ENCODE measurements at regions not wholly inside any gene's neighbourhood (a gene's known extent, or its start where the extent isn't known, plus 50 kb on each side); places are given as distances from the start of the nearest gene placed in this dataset.

DNA sequence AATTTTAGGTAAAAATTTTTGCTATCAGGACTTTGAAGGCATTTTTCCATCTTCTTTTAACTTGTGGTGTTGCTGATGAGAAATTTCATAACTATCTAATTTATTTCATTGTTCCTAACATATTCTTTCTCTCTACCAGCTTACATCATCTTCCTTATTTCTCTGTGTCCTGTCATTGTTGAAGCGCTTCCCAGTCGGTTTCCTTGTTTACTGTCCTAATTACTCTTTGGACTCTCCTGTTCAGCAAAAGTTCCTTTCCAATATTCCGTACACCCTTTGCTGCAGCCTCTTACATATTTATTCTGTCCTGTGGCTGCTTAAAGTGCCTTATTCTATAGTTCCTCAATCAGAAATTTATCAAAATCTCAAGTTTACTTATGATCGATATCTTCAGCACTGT, 609.0 kb upstream of the FZD8 start:
- DNase-seq (ENCODE audit: insufficient read length, low spot score) (no peak), FAIRE-seq (no peak)

DNA sequence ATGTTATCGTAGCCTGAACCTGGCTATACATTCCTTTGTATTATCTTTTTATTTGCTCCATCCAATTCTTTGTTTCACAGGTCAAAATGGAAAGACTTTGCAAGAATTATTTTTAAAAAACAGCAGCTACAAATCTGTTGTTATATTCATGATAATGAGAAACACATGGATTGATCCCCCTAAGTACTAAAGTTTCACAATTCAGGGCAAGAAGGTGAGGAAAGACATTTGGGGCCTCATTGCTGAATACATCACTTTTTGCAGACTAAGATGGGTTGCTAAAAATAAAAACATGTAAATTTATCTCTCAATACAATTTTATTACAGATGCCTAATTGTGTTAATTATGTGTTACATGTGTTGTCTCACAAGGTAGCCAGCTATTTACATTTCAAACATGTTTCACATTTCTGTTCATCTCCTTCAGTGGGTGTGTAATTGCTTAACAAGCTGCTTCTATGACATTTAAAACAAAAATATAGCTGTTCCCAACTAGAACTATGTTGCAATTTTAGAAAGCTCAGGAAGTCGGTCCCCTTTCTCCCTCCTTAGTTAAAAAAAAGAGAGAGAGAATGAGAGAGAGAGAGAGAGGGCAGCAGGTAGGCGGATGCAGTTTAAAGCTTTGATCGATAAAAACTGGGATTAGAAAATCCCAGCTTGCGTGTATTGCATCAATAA, 606.3 kb upstream of the FZD8 start:
- FAIRE-seq (no peak), DNase-seq (ENCODE audit: insufficient read length, low spot score) (no peak)
- TF ChIP-seq POLR2A (IDR thresholded peaks at IDR 0.05; ENCODE audit: low read depth, low read length): no peak

More for the DNA sequence above, 609.0 kb upstream of the FZD8 start:
- TF ChIP-seq POLR2A (IDR thresholded peaks at IDR 0.05; ENCODE audit: low read depth, low read length): no peak

DNA sequence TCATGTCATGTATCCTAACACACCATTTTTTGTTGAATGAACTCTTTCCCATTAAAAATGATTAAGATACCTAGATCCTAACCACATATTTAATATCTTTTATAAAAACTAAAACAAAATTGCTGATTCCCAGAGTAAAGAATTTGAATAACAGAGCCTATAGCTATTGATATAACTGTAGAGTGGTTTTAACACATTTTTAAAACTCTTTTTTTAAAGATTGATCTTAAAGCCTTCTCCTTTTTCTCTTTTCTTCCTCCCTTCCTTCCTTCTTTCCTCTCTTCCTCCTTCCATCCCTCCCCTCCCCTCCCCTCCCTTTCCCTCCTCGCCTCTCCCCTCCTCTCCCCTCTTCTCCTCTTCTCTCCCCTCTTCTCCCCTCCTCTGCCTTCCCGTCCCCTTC, 605.4 kb upstream of the FZD8 start:
- no peak for FAIRE-seq
- no peak for DNase-seq (ENCODE audit: insufficient read length, low spot score)
- no peak for TF ChIP-seq POLR2A (IDR thresholded peaks at IDR 0.05; ENCODE audit: low read depth, low read length)

DNA sequence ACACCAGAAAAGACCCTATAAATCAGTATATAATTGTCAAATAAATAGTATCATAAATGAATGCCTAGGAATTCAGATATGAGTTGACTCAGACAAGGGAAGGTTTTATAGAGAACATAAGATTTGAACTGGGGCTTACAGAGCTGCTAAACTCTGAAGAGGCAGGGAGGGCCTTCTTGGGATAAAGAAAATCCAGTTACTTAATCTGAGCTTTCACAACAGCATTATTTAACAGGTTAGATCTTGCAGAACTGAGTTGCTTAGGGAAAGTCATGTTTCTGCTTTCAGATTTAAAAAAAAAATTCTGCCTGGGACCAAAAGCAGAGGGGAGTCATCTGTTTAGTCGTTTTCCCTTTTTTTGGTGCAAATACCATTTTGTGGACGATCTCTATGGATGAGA, 594.8 kb upstream of the FZD8 start:
- TF ChIP-seq POLR2A (IDR thresholded peaks at IDR 0.05; ENCODE audit: low read depth, low read length): no peak
- DNase-seq (ENCODE audit: insufficient read length, low spot score) (no peak), FAIRE-seq (no peak)

DNA sequence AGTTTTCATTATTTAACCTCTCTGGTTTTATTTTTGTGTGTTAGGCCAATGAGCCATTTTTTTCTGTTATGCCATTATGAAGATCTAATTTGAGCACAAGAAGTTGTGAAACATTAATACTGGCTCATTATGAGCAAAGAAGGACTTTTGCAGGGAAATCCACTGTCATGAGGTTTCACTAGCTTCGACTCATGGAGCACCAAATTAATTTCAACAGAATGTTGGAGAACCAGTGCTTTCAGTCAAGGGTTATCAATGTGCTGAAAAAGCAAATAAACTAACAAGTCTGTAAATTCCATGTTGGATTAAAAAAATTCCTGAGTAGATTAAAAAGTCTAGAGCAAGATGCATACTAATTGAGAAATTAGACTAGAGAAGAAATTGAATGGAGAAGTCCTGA, 594.2 kb upstream of the FZD8 start:
- no peak for TF ChIP-seq POLR2A (IDR thresholded peaks at IDR 0.05; ENCODE audit: low read depth, low read length)
- no peak for FAIRE-seq
- DNase-seq (ENCODE audit: insufficient read length, low spot score): no peak

DNA sequence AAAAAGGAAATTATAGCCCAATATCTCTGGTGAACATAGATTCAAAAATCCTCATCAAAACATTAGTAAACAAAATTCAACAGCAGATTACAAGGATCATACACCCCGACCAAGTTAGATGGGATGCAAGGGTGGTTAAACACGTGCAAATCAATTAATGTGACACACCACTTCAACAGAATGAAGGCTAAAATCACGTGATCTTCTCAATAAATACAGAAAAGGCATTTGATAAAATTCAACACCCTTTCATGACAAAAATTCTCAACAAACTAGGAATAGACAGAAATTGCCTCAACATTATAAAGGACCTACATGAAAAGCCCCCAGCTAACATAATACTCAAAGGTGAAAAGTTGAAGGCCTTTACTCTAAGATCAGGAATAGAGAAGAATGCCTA, 590.8 kb upstream of the FZD8 start:
- TF ChIP-seq POLR2A (IDR thresholded peaks at IDR 0.05; ENCODE audit: low read depth, low read length): no peak
- FAIRE-seq (no peak), DNase-seq (ENCODE audit: insufficient read length, low spot score) (no peak)

DNA sequence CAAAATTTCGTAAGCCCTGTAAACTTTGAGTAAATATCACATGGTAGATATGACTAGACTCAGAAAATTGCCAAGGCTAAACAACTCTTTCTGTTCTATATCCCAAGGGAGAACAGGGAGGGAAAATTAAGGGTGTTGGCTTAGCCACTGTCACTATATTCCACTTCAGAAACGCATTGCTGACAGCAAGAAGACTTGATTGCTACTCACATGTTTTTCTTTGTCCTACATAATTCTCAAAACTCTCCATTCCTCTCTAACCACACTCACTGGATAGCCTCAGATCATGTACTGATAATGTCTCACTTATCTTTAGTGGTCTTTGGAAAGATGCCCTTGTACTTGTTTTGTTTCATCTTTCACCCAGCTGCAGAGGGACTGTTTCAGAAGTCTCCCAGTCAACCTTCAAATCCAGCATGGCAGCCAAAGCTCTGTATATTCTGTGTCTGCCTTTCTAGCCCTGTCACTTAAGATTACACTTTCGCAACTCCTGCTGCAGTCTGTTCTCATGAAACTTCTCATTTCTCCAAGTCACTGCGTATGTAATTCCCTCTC, 582.4 kb upstream of the FZD8 start:
- no peak for FAIRE-seq
- no peak for TF ChIP-seq POLR2A (IDR thresholded peaks at IDR 0.05; ENCODE audit: low read depth, low read length)
- no peak for DNase-seq (ENCODE audit: insufficient read length, low spot score)

DNA sequence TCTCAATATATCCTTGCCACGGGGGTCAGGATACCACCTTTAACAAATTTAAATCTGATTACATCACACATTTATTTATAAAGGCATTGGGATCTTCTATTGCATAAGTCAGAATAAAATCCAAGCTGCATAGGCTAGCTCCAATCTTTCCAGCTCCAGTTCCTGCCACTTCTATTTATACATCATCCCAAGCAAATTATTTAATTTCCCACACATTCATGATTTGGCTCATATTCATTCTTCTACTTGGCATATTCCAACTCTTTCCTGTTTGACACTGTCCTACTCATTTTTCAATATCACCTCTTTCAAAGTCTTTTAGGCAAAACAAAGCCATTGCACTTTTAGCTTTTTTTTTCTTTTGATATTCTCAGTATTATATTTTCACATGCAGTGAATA, 579.0 kb upstream of the FZD8 start:
- FAIRE-seq: no peak

DNA sequence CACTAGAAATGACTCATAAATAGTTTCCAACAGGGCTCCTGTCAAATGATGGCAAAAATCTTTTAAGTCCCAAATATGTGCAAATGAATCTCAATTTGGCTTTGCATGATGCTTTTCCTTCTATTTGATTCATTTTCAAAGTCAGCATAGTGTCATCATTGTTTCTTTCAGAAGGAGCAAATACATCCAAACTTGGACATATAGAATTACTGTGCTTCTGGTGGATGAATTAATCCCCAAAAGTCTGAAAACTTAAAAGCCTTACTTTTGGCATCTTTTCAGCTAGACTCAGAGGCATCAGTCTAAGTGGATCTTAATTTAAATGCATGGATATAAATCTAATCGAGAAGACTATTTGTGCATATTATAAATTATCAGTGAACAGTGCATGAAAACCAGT, 578.1 kb upstream of the FZD8 start:
- DNase-seq (ENCODE audit: insufficient read length, low spot score) (no peak), FAIRE-seq (peak; percentile 11)
- no peak for TF ChIP-seq POLR2A (IDR thresholded peaks at IDR 0.05; ENCODE audit: low read depth, low read length)

More for the DNA sequence above, 579.0 kb upstream of the FZD8 start:
- DNase-seq (ENCODE audit: insufficient read length, low spot score): no peak
- no peak for TF ChIP-seq POLR2A (IDR thresholded peaks at IDR 0.05; ENCODE audit: low read depth, low read length)

DNA sequence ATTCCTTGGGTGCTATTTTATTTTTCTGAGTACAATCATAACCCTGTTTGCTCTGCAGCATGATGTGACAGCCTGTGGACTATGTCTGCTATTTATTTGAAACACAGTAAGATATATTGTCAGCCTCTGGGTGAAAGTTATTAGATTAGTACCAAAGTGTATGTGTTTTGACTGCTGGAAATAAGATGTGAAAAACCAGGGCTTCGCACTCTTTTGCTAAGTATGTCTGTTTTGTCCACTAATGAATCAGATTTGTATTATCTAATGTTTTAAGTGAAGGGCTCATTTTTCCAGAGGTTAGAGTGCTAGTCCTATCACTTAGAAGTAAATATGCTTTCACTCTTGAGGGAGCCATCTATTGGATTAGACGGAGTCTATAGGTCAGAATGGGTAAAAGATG, 569.8 kb upstream of the FZD8 start:
- DNase-seq (ENCODE audit: insufficient read length, low spot score) (no peak), FAIRE-seq (no peak)
- no peak for TF ChIP-seq POLR2A (IDR thresholded peaks at IDR 0.05; ENCODE audit: low read depth, low read length)

DNA sequence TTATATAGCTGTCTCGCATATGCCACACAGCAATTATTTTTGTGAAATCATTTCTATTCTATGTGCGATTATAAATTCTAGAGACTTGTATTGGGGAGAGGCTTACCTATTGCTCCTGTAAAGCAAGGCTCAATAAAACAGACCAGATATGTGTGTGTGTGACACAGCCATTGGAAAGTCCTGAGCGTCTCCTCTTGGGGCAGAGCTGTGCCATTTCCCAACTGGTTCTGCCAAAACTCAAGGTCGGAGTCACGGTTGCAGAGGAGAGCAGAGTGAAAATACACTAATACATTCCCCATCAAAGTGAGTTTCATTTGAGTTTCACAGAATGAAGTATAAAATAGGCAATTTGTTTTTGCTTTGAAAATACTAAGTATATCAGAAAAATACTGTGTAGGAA, 567.4 kb upstream of the FZD8 start:
- no peak for TF ChIP-seq POLR2A (IDR thresholded peaks at IDR 0.05; ENCODE audit: low read depth, low read length)
- FAIRE-seq (no peak), DNase-seq (ENCODE audit: insufficient read length, low spot score) (no peak)

DNA sequence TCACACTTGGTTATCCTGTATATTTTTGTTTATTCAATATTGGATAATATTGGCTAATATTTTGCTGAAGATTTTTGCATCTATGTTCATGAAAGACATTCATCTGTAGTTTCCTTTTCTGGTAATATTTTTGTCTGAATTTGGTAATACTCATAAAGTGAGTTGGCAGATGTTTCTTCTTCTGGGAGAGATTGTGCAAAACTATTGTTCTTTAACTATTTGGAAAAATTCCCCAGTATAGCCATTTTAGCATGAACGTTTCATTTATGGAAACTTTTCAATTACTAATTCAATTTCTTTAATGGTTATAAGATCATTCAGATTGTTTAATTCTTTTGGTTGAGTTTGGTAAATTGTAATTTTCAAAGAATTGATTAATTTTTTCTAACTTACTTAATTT, 560.8 kb upstream of the FZD8 start:
- FAIRE-seq: no peak
- no peak for TF ChIP-seq POLR2A (IDR thresholded peaks at IDR 0.05; ENCODE audit: low read depth, low read length)
- DNase-seq (ENCODE audit: insufficient read length, low spot score): no peak

DNA sequence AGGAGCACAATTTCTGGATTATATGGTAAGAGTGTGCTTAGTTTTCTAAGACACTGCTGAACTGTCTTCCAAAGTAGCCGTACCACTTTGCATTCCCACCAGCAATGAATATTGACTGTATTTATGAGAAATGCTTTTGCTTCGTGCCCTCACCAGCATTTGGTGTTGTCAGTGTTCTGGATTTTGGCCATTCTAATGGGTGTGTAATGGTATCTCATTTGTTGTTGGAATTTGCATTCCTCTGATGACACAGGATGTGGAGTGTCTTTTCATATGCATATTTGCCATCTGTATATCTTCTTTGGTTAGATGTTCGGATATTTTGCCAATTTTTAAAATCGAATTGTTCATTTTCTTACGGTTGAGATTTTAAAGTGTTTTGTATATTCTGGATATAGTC, 558.5 kb upstream of the FZD8 start:
- no peak for TF ChIP-seq POLR2A (IDR thresholded peaks at IDR 0.05; ENCODE audit: low read depth, low read length)
- no peak for FAIRE-seq

DNA sequence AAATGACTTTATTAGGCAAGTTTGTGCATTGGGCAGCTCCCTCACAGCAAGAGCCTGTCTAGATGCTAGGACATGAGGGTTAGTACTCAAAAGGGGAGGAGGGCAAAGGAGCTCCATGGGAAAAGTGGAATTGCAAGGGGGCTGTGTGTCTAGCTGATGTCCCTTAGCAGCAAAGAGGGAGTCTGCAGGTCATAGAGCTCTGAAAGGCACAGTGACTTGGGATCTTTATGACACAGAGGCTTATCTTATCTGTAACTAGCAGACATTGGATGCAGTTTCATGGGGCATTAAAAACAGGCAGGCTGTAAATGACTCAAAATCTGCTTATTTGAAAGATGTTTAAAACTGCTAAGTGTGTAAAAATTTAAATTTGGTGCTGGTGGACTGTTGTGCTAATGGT, 556.2 kb upstream of the FZD8 start:
- DNase-seq (ENCODE audit: insufficient read length, low spot score) (no peak), FAIRE-seq (no peak)
- no peak for TF ChIP-seq POLR2A (IDR thresholded peaks at IDR 0.05; ENCODE audit: low read depth, low read length)

More for the DNA sequence above, 558.5 kb upstream of the FZD8 start:
- DNase-seq (ENCODE audit: insufficient read length, low spot score): no peak

DNA sequence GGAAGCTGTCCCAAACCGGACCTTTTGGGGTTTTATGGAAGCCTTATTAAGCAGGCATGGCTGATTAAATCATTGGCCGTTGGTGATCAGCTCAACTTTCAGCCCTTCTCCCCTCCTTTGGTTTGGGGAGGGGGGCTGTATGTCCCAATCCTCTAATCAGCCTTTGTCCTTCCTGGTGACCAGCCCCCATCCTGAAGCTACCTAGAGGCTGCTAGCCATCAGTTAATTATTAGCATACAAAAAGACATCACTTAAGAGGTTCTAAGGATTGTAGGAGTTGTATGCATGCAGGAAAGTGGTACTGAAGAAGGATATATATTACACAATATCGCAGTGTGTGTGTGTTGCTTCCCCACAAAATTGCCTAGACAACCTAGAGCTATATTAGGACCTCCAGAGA, 553.3 kb upstream of the FZD8 start:
- FAIRE-seq: no peak
- TF ChIP-seq POLR2A (IDR thresholded peaks at IDR 0.05; ENCODE audit: low read depth, low read length): no peak
- DNase-seq (ENCODE audit: insufficient read length, low spot score): no peak
